ENCODE measurements at regions not wholly inside any gene's neighbourhood (a gene's known extent, or its start where the extent isn't known, plus 50 kb on each side); places are given as distances from the start of the nearest gene placed in this dataset.
"Not testable (repeated sequence)": the region's sequence is repeated elsewhere in the genome, so short reads cannot be mapped to it uniquely, and the experiment has no call there.

- DNase-seq (ENCODE audit: low read depth in 2 of 2) = no peak
These were observed 52.6 kb downstream of the ERICH4 start for GRCh38 chr19:41495589-41495988.

DNA sequence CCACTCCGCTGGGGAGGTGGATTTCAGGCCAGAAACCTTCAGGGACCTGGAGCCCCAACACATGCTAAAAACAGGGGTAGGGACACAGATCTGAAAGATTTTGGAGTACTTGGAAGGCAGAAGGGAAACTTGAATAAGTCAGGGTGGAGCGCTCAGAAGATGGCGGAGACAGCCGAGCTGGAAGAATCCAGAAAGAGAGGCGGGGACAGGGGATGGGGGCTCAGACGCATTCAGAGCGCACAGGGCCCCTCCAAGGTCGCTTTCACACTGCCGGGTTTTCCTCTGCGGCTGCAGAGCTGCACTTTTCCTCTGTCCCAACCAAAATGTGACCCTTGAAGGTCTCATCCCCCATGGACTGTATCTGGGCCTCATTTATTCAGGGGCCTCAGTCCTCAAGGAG lies 56.9 kb downstream of the ERICH4 start:
- no peak for DNase-seq (ENCODE audit: low read depth in 2 of 2)

- no peak for DNase-seq (ENCODE audit: low read depth in 2 of 2)
These were observed 57.5 kb downstream of the ERICH4 start for GRCh38 chr19:41500443-41500842.

- DNase-seq (ENCODE audit: low read depth in 2 of 2) = no peak
These were observed 58.9 kb downstream of the ERICH4 start for GRCh38 chr19:41501854-41502253.

DNA sequence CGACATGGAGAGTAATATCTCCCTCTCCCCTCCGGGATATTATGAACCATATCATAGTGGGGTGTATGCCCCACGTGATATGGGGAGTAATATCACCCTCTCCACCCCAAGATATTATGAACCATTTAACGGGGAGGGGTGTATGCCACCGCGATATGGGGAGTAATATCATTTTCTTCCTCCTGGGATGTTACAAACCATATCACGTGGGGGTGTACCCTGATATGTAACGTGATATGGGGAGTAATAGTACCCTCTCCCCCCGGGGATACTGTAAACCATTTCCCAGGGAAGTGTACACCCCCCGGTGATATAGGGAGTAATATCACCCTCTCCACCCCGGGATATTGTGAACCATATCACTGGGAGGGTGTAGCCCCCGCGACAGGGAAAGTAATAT lies 62.1 kb downstream of the ERICH4 start:
- DNase-seq (ENCODE audit: low read depth in 2 of 2) = no peak

DNA sequence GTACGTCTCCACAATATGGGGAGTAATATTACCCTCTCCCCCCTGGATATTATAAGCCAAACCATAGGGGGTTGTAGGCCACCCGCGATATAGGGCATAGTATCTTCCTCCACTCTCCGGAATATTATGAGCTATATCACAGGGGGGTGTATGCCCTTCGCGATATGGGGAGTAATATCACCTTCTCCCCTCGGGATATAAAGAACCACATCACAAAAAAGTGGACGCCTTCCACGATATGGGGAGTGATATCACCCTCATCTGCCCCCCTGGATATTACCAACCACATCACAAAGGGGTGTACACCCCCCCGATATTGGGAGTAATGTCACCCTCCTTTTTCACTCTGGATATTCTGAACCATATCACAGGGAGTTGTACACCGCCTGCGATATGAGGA lies 65.5 kb upstream of the CEACAM21 start:
- no peak for DNase-seq (ENCODE audit: low read depth in 2 of 2)

- DNase-seq (ENCODE audit: low read depth in 2 of 2) = no peak
These were observed 64.3 kb upstream of the CEACAM21 start for GRCh38 chr19:41511628-41512027.

DNA sequence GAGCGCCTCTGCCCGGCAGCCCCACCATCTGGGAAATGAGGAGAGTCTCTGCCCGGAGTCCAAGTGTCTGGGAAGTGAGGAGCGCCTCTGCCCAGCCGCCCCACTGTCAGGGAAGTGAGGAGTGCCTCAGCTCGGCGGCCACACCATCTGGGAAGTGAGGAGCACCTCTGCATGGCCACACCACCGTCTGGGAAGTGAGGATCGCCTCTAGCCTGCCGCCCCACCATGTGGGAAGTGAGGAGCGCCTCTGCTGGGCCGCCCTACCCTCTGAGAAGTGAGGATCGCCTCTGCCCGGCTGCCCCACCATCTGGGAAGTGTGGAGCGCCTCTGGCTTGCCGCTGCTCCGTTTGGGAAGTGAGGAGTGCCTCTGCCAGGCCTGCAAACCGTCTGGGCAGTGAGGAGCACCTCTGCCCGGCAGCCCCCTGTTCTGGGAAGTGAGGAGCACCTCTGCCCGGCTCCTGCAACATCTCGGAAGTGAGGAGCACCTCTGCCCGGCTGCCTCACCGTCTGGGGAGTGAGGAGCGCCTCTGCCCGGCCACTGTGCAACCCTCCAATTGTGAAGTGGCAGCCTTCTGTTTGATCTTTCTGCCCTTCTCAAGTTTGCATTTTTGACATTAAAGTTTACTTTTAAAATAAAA lies 60.8 kb upstream of the CEACAM21 start:
- DNase-seq (ENCODE audit: low read depth in 2 of 2) = no peak

DNA sequence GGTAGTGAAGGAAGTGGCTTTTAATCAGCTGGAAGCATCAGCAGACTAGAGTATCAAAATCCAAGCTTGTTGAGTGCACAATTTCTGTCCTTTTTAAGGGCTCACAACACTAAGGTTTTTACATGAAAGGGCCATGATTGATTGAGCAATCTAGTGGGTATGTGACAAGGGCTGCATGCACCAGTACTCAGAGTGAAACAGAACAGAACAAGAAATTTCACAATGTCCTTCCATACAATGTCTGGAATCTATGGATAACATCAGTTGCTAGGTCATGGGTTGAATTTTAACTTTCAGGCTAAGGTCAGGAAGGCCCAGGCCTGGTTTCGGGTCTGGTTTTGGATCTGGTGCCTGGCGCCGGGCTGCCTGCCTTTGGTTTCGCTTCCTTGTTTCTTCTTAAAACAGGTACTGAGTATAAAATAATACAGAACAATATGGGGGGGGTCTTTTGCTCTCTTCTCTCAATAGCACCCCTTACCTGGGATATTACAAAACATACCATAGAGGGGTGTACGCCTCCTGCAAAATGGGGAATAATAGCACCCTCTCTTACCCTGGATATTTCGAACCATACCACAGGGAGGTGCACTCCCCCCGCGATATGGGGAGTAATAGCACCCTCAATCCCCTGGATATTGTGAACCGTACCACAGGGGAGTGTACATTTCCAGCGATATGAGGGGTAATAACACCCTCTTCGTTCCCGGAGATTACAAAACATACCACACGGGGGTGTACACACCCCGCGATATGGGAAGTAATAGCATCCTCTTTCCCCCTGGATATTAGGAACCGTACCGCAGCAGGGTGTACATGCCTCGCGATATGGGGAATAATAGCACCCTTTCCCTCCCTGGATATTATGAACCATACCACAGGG lies 59.4 kb upstream of the CEACAM21 start:
- DNase-seq (ENCODE audit: low read depth in 2 of 2) = not testable (repeated sequence)

GRCh38 chr19:41518141-41518540 lies 57.8 kb upstream of the CEACAM21 start:
- DNase-seq (ENCODE audit: low read depth in 2 of 2) = no peak

DNA sequence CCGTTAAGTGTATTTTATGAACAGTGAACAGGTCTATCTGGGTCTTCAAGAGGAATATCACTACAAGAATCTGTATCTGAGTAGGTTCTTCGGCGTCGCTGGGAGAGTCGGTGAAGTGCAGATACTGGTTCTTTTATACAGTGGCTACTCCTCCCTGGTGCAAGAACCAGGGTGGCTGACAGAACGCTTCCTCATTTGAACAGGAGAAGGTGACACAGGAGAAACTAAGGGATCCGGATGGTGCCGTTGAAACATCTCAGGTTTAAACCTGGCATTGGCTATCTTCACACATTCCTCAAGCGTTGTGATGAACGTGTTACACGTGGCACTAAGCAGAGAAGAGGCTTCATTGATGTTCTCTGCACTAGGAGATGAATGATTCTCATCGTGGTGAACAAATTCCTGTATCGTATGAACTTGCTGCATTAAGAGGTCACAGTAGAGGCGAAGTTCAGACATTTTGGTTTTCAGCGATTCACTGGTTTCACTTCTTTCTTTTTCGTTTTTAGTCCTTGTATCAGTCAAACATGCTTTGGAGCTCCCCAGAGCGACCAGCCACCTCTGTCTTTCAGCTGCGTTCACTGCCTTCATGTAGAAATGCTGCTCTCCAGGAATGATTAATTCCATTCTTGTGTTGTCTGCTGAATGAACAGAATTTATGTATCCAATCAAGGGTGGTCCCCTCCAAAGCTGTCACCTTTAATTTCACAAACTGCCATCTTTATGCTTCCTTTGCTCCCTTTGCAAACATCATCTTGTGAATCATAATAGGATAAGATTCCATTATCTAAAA lies 54.6 kb upstream of the CEACAM21 start:
- DNase-seq (ENCODE audit: low read depth in 2 of 2) = not testable (repeated sequence)

DNA sequence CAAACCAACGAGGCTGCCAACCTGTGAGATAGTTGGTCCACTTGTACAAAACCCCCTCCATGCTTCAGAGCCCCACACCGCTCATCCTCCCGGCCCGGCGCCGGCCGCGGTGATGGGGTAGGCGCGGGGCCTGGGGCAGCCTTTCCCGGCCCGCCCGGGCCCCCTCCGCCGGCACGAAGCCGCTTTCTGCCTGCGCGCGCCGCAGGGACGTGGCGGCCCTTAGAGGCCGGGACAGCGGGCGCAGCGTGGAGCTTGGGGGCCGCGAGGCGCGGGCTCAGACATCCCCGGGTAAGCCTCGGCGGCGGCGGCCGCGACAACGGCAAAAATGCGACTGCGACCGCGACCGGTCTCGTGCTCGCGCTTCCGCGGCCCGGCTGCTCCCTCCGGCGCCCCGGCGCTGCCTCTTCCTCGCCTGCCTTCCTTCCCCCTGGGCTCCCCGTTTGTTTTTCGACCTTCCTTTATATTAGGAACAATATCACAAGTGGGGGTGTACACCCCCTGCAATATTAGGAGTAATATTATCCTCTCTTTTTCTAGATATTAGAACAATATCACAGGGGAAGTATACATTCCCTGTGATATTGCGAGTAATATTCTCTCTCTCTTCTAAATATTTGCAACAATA lies 53.9 kb upstream of the CEACAM21 start:
- peak in 1 of 2 donors; percentile 31 for DNase-seq (ENCODE audit: low read depth in 2 of 2)

DNA sequence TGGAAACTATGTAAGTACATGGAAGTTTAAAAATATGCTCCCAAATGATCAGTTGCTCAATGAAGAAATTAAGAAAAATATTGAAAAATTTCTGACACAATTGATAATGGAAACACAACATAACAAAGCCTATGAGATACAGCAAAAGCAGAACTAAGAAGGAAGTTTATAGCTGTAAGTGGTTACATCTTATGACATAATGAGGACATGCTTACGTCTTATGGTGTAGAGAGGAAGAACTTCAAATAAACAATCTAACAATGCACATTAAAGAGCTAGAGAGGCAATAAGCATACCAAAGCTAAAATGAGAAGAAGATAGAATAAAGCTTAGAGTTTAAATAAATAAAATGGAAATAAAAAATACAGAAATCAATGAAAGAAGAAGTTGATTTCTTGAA lies 50.0 kb upstream of the CEACAM21 start:
- DNase-seq (ENCODE audit: low read depth in 2 of 2) = no peak
